ENCODE measurements at regions not wholly inside any gene's neighbourhood (a gene's known extent, or its start where the extent isn't known, plus 50 kb on each side); places are given as distances from the start of the nearest gene placed in this dataset.

GRCh38 chr2:152823905-152824304 is 105.5 kb downstream of the ARL6IP6 start:
- no peak for TF ChIP-seq CTCF (IDR thresholded peaks at IDR 0.05; ENCODE audit: low read depth, low read length, missing input control)
- TF ChIP-seq MAX (IDR thresholded peaks at IDR 0.05) = no peak
- no peak for TF ChIP-seq HNF4A (conservative IDR thresholded peaks at IDR 0.05)
- no peak for TF ChIP-seq FOXA1 (IDR thresholded peaks at IDR 0.05)
- TF ChIP-seq RAD21 (IDR thresholded peaks at IDR 0.05) = no peak
- TF ChIP-seq JUND (IDR thresholded peaks at IDR 0.05) = no peak
- TF ChIP-seq SP1 (IDR thresholded peaks at IDR 0.05) = no peak
- TF ChIP-seq YY1 (IDR thresholded peaks at IDR 0.05) = no peak
- TF ChIP-seq REST (IDR thresholded peaks at IDR 0.05) = no peak
- TF ChIP-seq GABPA (IDR thresholded peaks at IDR 0.05 in 1 of 2, conservative IDR thresholded peaks at IDR 0.05 in 1 of 2) = no peak
- TF ChIP-seq ZBTB33 (IDR thresholded peaks at IDR 0.05) = no peak

Measured in liver (tissue), 3 donors.